Stomach (tissue), 8 donors: ENCODE measurements at regions not wholly inside any gene's neighbourhood (a gene's known extent, or its start where the extent isn't known, plus 50 kb on each side); places are given as distances from the start of the nearest gene placed in this dataset.

Experiments used
- DNase-seq, 2 donors: peaks; one replicate each; pipeline versions ENCODE4 v3.0.0 to v3.0.0-alpha.2; 2013 to 2019
- H3K27ac ChIP-seq, 5 donors: fragments of 200-600 bp in 4 of 5; sonication (generic) in 4 of 5; one replicate each; pipeline ENCODE4 v1.5.1; 2013 to 2019; ENCODE audit warnings: mild to moderate bottlenecking in 1 of 5, moderate library complexity in 1 of 5
- H3K27me3 ChIP-seq, 3 donors: fragments of 200-600 bp; sonication (generic); one replicate each; pipeline ENCODE4 v1.5.1; 2017 to 2019; ENCODE audit warnings: mixed run types in 1 of 3
- H3K36me3 ChIP-seq, 4 donors: fragments of 200-600 bp; sonication (generic); 1 replicate in 3 of 4; 2 replicates in 1 of 4; pipeline ENCODE4 v1.5.1; 2016 to 2019
- H3K4me1 ChIP-seq, 4 donors: fragments of 200-600 bp; sonication (generic); one replicate each; pipeline ENCODE4 v1.5.1; 2016 to 2019
- H3K4me3 ChIP-seq, 4 donors: fragments of 200-600 bp; sonication (generic) in 3 of 4; one replicate each; pipeline ENCODE4 v1.5.1; 2016 to 2019; ENCODE audit warnings: mild to moderate bottlenecking in 1 of 4
- H3K9me3 ChIP-seq, 4 donors: fragments of 200-600 bp; sonication (generic); one replicate each; pipeline ENCODE4 v1.5.1; 2016 to 2019
- CTCF ChIP-seq, 7 experiments: fragments of 450-650 bp in 4 of 7; fragments of 200-600 bp in 3 of 7; sonication (generic) in 3 of 7; IDR thresholded peaks; one replicate each; pipeline ENCODE4 v1.5.1; 2016 to 2019; ENCODE audit warnings: antibody characterized with exemption in 7 of 7, control low read depth in 2 of 7, mild to moderate bottlenecking in 1 of 7
- EP300 ChIP-seq: sonication (generic); formaldehyde crosslinking; IDR thresholded peaks from one replicate; pipeline ENCODE4 v1.6.1; 2017; ENCODE audit warnings: antibody characterized with exemption
- POLR2A ChIP-seq, 4 donors: fragments of 450-650 bp; IDR thresholded peaks; one replicate each; pipeline ENCODE4 v1.6.1; 2016; ENCODE audit warnings: antibody characterized with exemption in 4 of 4, control low read depth in 2 of 4, mild to moderate bottlenecking in 1 of 4, moderate library complexity in 1 of 4
- POLR2AphosphoS5 ChIP-seq, 3 donors: sonication (generic); formaldehyde crosslinking; IDR thresholded peaks; one replicate each; pipeline ENCODE4 v1.6.1; 2016; ENCODE audit warnings: antibody characterized with exemption in 3 of 3
- WGBS, 5 donors: extraction: QIAGEN DNeasy Blood & Tissue Kit in 3 of 5; methylation state at CpG; one replicate each; pipeline versions ENCODE4 v1.1.5 to v1.1.7; 2013 to 2018; 5-methylcytosine and 5-hydroxymethylcytosine counted together
- intact Hi-C: fragments of 100-400 bp; cut with DNase I; formaldehyde crosslinking; loops from one replicate; pipeline ENCODE4 v1.15.1; 2023; ENCODE audit warnings: low total_unique reads
- donor health status: healthy with polysubstance abuse.
- donor health status: Bipolar disorder and iron deficiency.
- donor health status: healthy.

GRCh38 chr6:119716668-119717270 lies 367.2 kb upstream of the MAN1A1 start:
- peaks cover 0 to 3% (median 0%) of the 10 kb centered on the region in 4 donors for H3K4me1 ChIP-seq
- no peaks in the 10 kb centered on the region for H3K36me3 ChIP-seq
- H3K4me3 ChIP-seq = no peak overlapping the region
- H3K27me3 ChIP-seq = no peaks in the 10 kb centered on the region
- no peak for DNase-seq
- WGBS, 5 donors = 87 to 100% (median 94%) methylated on average over 2 of the region's 2 CpGs
- no peaks in the 10 kb centered on the region for H3K9me3 ChIP-seq
- no peak overlapping the region for H3K27ac ChIP-seq
- intact Hi-C loops = no loop called here
- TF ChIP-seq POLR2AphosphoS5 (IDR thresholded peaks at IDR 0.05) (no peak), POLR2A (IDR thresholded peaks at IDR 0.05) (no peak), EP300 (no peak), CTCF (IDR thresholded peaks at IDR 0.05) (no peak)

GRCh38 chr6:119713903-119714302 lies 364.3 kb upstream of the MAN1A1 start:
- intact Hi-C loops = no loop called here
- Histone ChIP-seq H3K27me3 (no peaks in the 10 kb centered on the region), H3K36me3 (no peaks in the 10 kb centered on the region), H3K4me1 (peaks cover 0 to 3% (median 0%) of the 10 kb centered on the region in 4 donors), H3K27ac (no peak overlapping the region), H3K9me3 (no peaks in the 10 kb centered on the region), H3K4me3 (no peak overlapping the region)
- DNase-seq = no peak
- TF ChIP-seq POLR2AphosphoS5 (IDR thresholded peaks at IDR 0.05) (no peak), POLR2A (IDR thresholded peaks at IDR 0.05) (no peak), CTCF (IDR thresholded peaks at IDR 0.05) (no peak), EP300 (no peak)

GRCh38 chr6:119686644-119687043 lies 337.1 kb upstream of the MAN1A1 start:
- WGBS, 5 donors = 73 to 89% (median 80%) methylated on average over 1 of the region's 1 CpG
- Histone ChIP-seq H3K27me3 (no peaks in the 10 kb centered on the region), H3K4me3 (no peak overlapping the region), H3K27ac (no peak overlapping the region), H3K4me1 (no peaks in the 10 kb centered on the region), H3K36me3 (no peaks in the 10 kb centered on the region), H3K9me3 (no peaks in the 10 kb centered on the region)
- TF ChIP-seq EP300 = no peak
- no peak for TF ChIP-seq CTCF (IDR thresholded peaks at IDR 0.05)
- no peak for TF ChIP-seq POLR2AphosphoS5 (IDR thresholded peaks at IDR 0.05)
- TF ChIP-seq POLR2A (IDR thresholded peaks at IDR 0.05) = no peak
- intact Hi-C loops = no loop called here
- DNase-seq = no peak

GRCh38 chr6:119686240-119686639 lies 336.7 kb upstream of the MAN1A1 start:
- Histone ChIP-seq H3K27me3 (no peaks in the 10 kb centered on the region), H3K4me3 (no peak overlapping the region), H3K4me1 (no peaks in the 10 kb centered on the region), H3K9me3 (no peaks in the 10 kb centered on the region), H3K36me3 (no peaks in the 10 kb centered on the region), H3K27ac (no peak overlapping the region)
- DNase-seq = no peak
- intact Hi-C loops = no loop called here
- TF ChIP-seq EP300 (no peak), CTCF (IDR thresholded peaks at IDR 0.05) (no peak), POLR2AphosphoS5 (IDR thresholded peaks at IDR 0.05) (no peak)
